HFFc6 (cell line): ENCODE measurements at regions not wholly inside any gene's neighbourhood (a gene's known extent, or its start where the extent isn't known, plus 50 kb on each side); places are given as distances from the start of the nearest gene placed in this dataset.

ENCODE experiments used
- DNase-seq: peaks from one replicate; pipeline ENCODE4 v3.0.0-alpha.2; 2018
- H3K27ac Mint-ChIP-seq: 2 replicates; pipeline ENCODE4 v1.8.0; 2020; ENCODE audit warnings: mild to moderate bottlenecking, mixed read lengths
- H3K27me3 Mint-ChIP-seq: 2 replicates; pipeline ENCODE4 v1.8.0; 2021; ENCODE audit warnings: mild to moderate bottlenecking, moderate library complexity, mixed read lengths; ENCODE audit not compliant: insufficient read depth
- H3K36me3 Mint-ChIP-seq: 2 replicates; pipeline ENCODE4 v1.8.0; 2021; ENCODE audit warnings: low read depth, mixed read lengths
- H3K4me1 Mint-ChIP-seq: 2 replicates; pipeline ENCODE4 v1.8.0; 2020; ENCODE audit warnings: low read depth, mixed read lengths
- H3K4me3 Mint-ChIP-seq: 2 replicates; pipeline ENCODE4 v1.8.0; 2020; ENCODE audit warnings: mild to moderate bottlenecking, moderate library complexity, mixed read lengths
- H3K9me3 Mint-ChIP-seq: 2 replicates; pipeline ENCODE4 v1.8.0; 2020; ENCODE audit warnings: mild to moderate bottlenecking, mixed read lengths
- TF ChIP-seq, protein P1 (sequence below): fragments of 200-600 bp; sonication (generic); IDR thresholded peaks from 2 replicates; pipeline ENCODE4 v1.5.0; 2021; ENCODE audit warnings: antibody characterized with exemption, mild to moderate bottlenecking

DNA sequence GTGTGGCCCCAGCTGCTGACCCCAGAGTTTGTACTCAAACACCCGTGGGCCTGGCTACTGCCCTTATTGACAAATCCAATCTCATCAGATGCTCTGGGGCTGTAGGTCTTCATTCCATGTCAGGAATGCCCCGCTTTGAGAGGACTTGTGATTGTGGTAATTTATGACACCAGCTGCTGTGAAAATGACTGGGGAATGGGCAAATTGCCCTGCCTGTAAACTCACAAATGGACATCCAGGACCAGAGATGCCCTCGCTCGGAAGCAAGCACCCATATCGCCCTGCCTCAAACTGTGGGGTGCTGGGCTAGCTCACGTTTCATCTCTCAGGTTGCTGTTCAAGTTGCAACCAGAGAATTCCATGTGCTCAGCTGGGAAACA, 225.9 kb upstream of the MAP3K1 start:
- Mint-ChIP-seq H3K27ac (no peak overlapping the region), H3K27me3 (peaks cover 20% of the 10 kb centered on the region)
- DNase-seq: no peak

GRCh38 chr5:56588636-56589480, 226.5 kb upstream of the MAP3K1 start:
- no peak for DNase-seq
- Mint-ChIP-seq H3K4me3 (no peak overlapping the region), H3K27ac (no peak overlapping the region), H3K9me3 (no peaks in the 10 kb centered on the region), H3K27me3 (peaks cover 18% of the 10 kb centered on the region), H3K36me3 (no peaks in the 10 kb centered on the region), H3K4me1 (peaks cover 12% of the 10 kb centered on the region)
- TF ChIP-seq, protein P1, sequence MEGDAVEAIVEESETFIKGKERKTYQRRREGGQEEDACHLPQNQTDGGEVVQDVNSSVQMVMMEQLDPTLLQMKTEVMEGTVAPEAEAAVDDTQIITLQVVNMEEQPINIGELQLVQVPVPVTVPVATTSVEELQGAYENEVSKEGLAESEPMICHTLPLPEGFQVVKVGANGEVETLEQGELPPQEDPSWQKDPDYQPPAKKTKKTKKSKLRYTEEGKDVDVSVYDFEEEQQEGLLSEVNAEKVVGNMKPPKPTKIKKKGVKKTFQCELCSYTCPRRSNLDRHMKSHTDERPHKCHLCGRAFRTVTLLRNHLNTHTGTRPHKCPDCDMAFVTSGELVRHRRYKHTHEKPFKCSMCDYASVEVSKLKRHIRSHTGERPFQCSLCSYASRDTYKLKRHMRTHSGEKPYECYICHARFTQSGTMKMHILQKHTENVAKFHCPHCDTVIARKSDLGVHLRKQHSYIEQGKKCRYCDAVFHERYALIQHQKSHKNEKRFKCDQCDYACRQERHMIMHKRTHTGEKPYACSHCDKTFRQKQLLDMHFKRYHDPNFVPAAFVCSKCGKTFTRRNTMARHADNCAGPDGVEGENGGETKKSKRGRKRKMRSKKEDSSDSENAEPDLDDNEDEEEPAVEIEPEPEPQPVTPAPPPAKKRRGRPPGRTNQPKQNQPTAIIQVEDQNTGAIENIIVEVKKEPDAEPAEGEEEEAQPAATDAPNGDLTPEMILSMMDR: no peak

More for the DNA sequence above, 225.9 kb upstream of the MAP3K1 start:
- no peaks in the 10 kb centered on the region for H3K36me3 Mint-ChIP-seq
- no peak overlapping the region for H3K4me3 Mint-ChIP-seq
- TF ChIP-seq, protein P1: no peak
- H3K4me1 Mint-ChIP-seq: peaks cover 12% of the 10 kb centered on the region
- H3K9me3 Mint-ChIP-seq: no peaks in the 10 kb centered on the region

DNA sequence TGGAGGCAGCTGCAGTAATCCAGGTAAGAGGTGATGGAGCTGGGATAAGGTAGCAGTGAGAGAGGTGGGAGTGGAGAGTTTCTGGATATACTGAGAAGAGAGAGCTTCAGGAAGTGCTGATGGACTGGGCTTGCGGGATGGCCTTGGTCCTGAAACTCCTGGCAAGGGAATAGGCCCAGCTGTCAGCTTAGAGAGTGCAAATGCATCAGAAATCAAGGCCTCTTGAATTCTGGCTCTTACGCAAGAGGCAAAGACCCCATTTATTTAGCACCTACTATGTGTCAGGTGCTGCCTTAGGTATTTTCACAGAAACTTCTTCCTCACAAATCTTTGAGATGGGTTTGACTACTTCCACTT, 227.2 kb upstream of the MAP3K1 start:
- Mint-ChIP-seq H3K4me1 (peaks cover 12% of the 10 kb centered on the region), H3K36me3 (no peaks in the 10 kb centered on the region), H3K27me3 (peaks cover 15% of the 10 kb centered on the region), H3K4me3 (no peak overlapping the region), H3K27ac (no peak overlapping the region), H3K9me3 (no peaks in the 10 kb centered on the region)
- TF ChIP-seq, protein P1: no peak
- no peak for DNase-seq

- TF ChIP-seq, protein P1: no peak
- Mint-ChIP-seq H3K27me3 (peaks cover 15% of the 10 kb centered on the region), H3K9me3 (no peaks in the 10 kb centered on the region), H3K27ac (no peak overlapping the region), H3K36me3 (no peaks in the 10 kb centered on the region), H3K4me1 (peaks cover 12% of the 10 kb centered on the region), H3K4me3 (no peak overlapping the region)
- DNase-seq: no peak
Observed at GRCh38 chr5:56587381-56588130, 227.8 kb upstream of the MAP3K1 start.

DNA sequence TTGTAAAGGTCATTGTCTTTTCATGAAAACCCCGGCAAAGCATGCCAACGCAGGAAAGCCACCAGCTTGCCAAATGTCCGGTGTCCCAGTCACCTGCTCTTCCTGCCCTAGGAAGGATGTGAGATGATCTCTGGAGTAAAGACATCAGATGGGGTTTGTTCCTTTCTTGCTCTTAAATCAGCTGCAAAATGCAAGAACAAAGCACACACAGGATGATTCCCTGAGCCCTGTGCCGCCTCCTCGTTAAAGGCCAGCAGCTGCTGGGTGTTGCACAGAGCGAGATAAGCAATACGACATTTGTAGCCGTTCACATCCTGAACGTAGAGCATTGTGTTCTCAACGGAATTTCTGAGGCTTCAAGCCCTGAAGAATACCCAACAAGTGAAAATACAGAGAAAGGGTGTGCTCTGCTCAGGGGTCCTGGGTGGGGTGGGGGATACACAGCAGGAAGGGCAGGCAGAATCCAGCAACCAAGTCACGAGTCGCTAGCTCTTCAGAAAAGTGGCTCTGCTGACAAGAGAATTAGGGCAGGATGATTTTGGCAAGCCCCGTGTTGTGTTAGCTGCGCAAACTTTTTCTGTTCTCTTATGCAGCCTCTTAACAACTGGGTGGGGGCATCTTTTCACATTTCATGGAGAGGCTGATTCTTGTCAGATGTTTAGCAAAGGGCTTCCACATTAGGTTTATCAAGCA, 229.2 kb upstream of the MAP3K1 start:
- Mint-ChIP-seq H3K9me3 (no peaks in the 10 kb centered on the region), H3K36me3 (no peaks in the 10 kb centered on the region), H3K4me1 (peaks cover 12% of the 10 kb centered on the region)

More for the DNA sequence above, 229.2 kb upstream of the MAP3K1 start:
- TF ChIP-seq, protein P1: no peak
- H3K27me3 Mint-ChIP-seq: peaks cover 13% of the 10 kb centered on the region
- no peak overlapping the region for H3K4me3 Mint-ChIP-seq
- no peak for DNase-seq
- H3K27ac Mint-ChIP-seq: no peak overlapping the region
